Activated CD4-positive, alpha-beta T cell treated with anti-CD3 and anti-CD28 coated beads, Interleukin-2, amount 10 ng/mL, durations not matched to agents 7 days and 5 days (primary cell): ENCODE measurements at regions not wholly inside any gene's neighbourhood (a gene's known extent, or its start where the extent isn't known, plus 50 kb on each side); places are given as distances from the start of the nearest gene placed in this dataset.

ENCODE experiments used
- CTCF ChIA-PET: fragments of 350-600 bp; sonication (Branson Sonifier 250); formaldehyde crosslinking; loops from one replicate; lab custom pipeline; 2021; ENCODE audit warnings: antibody characterized with exemption; lab: Charles Lee
- POLR2A ChIA-PET: fragments of 350-600 bp; sonication (Branson Sonifier 250); formaldehyde crosslinking; loops from one replicate; lab custom pipeline; 2021; ENCODE audit warnings: antibody characterized with exemption; lab: Charles Lee
- DNase-seq: peaks from one replicate; pipeline ENCODE4 v3.0.0-alpha.2; 2020
- H3K27ac Mint-ChIP-seq: one replicate; pipeline ENCODE4 v1.8.0; 2021; ENCODE audit warnings: mild to moderate bottlenecking, moderate library complexity, mixed read lengths
- H3K27me3 Mint-ChIP-seq: one replicate; pipeline ENCODE4 v1.8.0; 2021; ENCODE audit warnings: mixed read lengths
- H3K36me3 Mint-ChIP-seq: one replicate; pipeline ENCODE4 v1.8.0; 2021; ENCODE audit warnings: low read depth, mixed read lengths
- H3K4me1 Mint-ChIP-seq: one replicate; pipeline ENCODE4 v1.8.0; 2021; ENCODE audit warnings: mixed read lengths
- H3K4me3 Mint-ChIP-seq: one replicate; pipeline ENCODE4 v1.8.0; 2021; ENCODE audit warnings: mild to moderate bottlenecking, moderate library complexity, mixed read lengths
- H3K9me3 Mint-ChIP-seq: one replicate; pipeline ENCODE4 v1.8.0; 2021; ENCODE audit warnings: mixed read lengths

DNA sequence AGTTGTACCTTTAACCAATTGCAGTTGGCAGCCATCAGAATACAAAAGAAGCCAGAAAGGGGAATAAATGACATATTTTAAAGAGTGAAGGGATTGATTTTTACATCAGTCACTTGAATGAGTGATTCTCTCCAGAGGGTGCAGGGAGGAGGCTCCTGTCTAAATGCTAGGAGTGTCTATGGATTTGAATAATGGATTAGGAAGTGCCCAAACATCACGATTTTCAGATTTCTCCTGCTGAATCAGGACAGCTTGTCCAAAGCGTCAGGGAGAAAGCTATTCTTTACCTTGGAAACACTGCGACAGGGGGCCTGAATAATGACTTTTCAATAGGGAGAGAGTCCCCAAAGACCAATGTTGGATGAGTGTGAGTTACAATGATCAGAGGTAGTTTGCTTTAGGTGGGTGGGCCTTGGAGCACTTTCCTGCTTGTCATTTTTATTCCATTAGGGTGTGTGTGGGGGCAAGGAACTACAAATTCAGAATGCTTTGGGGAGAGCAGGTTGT, 735.5 kb downstream of the KCNA4 start:
- POLR2A ChIA-PET: no interaction called here
- CTCF ChIA-PET: no interaction called here
- no peaks in the 10 kb centered on the region for H3K4me1 Mint-ChIP-seq
- no peak overlapping the region for H3K27ac Mint-ChIP-seq
- no peaks in the 10 kb centered on the region for H3K27me3 Mint-ChIP-seq
- no peak for DNase-seq
- H3K36me3 Mint-ChIP-seq: no peaks in the 10 kb centered on the region
- H3K4me3 Mint-ChIP-seq: no peak overlapping the region
- H3K9me3 Mint-ChIP-seq: no peaks in the 10 kb centered on the region

DNA sequence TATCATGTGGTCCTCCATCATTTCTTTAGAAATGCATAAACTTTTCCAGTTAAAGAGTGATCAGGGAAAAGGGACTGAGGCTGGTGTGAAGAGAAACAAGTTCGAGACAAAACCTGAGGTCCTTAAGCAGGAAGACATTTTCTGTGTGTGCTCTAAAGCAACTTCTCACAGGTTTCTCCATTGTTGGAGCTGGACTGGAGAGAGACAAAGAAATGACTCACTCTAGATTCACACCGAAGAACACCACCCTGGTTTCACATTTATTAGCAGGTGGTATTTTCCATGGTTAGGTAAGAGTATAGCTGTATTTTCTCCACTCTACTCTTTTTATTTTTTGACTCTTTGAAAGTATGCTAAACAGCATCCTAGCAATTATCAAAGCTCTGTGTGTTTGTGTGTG, 736.4 kb downstream of the KCNA4 start:
- DNase-seq: no peak
- no peaks in the 10 kb centered on the region for H3K36me3 Mint-ChIP-seq
- POLR2A ChIA-PET: no interaction called here
- no peaks in the 10 kb centered on the region for H3K4me1 Mint-ChIP-seq
- no peak overlapping the region for H3K4me3 Mint-ChIP-seq
- CTCF ChIA-PET: no interaction called here
- peaks cover 3% of the 10 kb centered on the region for H3K9me3 Mint-ChIP-seq
- no peak overlapping the region for H3K27ac Mint-ChIP-seq
- no peaks in the 10 kb centered on the region for H3K27me3 Mint-ChIP-seq

DNA sequence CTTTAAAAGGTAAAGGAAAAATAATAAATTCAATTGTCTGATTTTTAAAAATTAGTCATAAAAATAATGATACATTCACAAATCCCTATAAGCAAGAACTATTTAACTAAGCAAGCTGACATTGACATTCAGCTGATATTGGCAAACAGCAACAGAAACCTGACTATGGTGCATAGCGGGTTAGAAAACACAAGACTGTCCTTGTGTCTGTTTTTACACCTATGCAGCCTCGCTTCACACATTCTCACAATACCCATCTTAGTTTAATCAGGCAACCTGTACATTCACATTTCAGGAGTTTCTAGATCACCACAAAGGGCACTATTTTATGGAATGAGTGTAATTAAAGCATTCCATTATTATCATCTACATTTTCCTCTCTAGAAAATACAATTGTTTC, 737.1 kb downstream of the KCNA4 start:
- H3K27me3 Mint-ChIP-seq: no peaks in the 10 kb centered on the region
- no peak overlapping the region for H3K27ac Mint-ChIP-seq
- CTCF ChIA-PET: no interaction called here
- peaks cover 3% of the 10 kb centered on the region for H3K9me3 Mint-ChIP-seq
- no peaks in the 10 kb centered on the region for H3K36me3 Mint-ChIP-seq
- H3K4me3 Mint-ChIP-seq: no peak overlapping the region
- H3K4me1 Mint-ChIP-seq: no peaks in the 10 kb centered on the region
- no peak for DNase-seq
- POLR2A ChIA-PET: no interaction called here

DNA sequence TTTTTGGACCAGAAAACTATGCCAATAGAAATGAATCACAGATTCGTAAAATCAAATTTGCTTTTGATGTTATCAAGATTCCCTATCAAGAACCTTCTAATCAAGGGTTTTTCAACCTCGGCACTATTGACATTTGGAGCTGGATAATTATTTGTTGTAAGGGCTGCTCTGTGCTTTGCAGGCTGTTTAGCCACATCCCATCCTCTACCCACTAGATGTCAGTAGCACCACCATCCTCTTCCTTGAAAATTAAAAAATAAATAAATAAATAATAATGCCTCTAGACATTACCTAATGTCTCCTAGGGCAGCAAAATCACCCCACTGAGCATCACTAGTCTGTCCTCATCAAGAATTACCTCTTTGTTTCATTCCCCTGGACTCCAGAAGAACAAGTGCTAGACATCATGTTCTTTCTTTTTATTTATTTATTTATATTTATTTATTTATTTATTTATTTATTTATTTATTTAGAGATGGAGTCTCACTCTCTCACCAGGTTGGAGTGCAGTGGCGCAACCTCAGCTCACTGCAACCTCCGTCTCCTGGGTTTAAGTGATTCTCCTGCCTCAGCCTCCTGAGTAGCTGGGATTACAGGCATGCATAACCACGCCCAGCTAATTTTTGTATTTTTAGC, 744.7 kb downstream of the KCNA4 start:
- no peak for DNase-seq
- Mint-ChIP-seq H3K4me3 (no peak overlapping the region), H3K9me3 (peaks cover 3% of the 10 kb centered on the region), H3K27me3 (no peaks in the 10 kb centered on the region), H3K4me1 (no peaks in the 10 kb centered on the region), H3K36me3 (no peaks in the 10 kb centered on the region), H3K27ac (no peak overlapping the region)
- POLR2A ChIA-PET: no interaction called here
- CTCF ChIA-PET: interaction anchor here (0.6 kb wide), 1 partner anchor 1336 kb away, joined by 8 read pairs; no protein-coding TSS in a partner anchor

DNA sequence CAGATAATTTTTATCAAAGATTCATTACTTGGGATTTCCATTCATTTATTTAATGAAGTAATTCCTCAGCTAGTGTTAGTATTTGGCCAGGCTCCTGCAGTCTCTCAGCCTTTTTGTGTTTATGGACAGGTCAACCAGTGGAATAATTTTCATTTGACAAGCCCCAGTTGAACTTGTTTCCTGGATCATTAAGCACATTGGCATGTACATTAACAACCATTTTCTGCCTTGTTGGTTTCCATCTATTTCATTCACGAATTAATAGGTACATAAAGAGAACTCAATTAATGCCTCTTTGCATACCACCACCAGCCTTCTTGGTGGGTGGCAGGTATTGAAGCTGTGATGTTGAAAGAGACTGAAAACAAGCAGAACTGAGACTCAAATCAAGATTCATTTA, 745.2 kb downstream of the KCNA4 start:
- no peak overlapping the region for H3K27ac Mint-ChIP-seq
- peaks cover 3% of the 10 kb centered on the region for H3K9me3 Mint-ChIP-seq
- H3K36me3 Mint-ChIP-seq: no peaks in the 10 kb centered on the region
- H3K4me3 Mint-ChIP-seq: no peak overlapping the region
- CTCF ChIA-PET: no interaction called here
- POLR2A ChIA-PET: no interaction called here
- no peaks in the 10 kb centered on the region for H3K27me3 Mint-ChIP-seq
- no peaks in the 10 kb centered on the region for H3K4me1 Mint-ChIP-seq
- no peak for DNase-seq

DNA sequence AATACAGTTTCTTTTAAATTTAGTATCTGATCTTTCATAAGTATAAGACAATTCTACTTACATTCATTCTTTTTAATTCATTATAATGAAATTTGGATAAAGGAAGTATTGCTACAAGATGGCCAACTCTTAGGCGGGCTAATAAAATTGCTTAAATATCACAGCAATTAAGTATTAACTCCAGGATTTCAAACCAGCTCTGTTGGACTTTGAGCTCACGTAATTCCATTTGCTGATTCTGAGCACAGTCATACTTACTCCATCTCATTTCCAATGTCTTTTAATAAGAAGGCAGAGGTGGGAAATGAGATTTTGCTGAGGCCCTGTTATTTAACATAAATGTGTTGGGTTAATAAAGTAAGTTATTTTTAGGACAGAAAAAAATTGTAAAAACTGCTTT, 748.1 kb downstream of the KCNA4 start:
- Mint-ChIP-seq H3K4me3 (no peak overlapping the region), H3K27me3 (no peaks in the 10 kb centered on the region), H3K4me1 (no peaks in the 10 kb centered on the region), H3K36me3 (no peaks in the 10 kb centered on the region), H3K27ac (no peak overlapping the region), H3K9me3 (peaks cover 3% of the 10 kb centered on the region)
- no peak for DNase-seq
- POLR2A ChIA-PET: no interaction called here
- CTCF ChIA-PET: no interaction called here

DNA sequence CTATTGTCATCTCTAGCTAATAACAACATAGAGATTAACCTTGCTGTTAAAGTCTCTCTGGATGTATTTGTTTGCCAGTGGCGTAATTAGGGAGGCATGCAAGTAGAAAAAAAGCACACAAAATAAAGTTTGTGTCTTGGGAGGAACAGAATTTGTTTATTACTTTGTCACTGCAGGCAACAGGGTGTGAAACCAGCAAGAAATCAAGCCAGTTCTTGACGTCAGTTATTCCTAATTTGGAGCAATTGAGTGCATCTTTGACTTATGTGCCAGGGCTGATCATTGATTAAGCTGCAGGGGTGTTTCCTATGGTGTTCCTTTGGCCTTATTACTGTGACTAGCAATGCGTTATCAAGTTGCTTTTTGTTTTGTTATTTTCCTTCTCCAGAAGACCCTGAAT, 751.0 kb downstream of the KCNA4 start:
- ChIA-PET CTCF (no interaction called here), POLR2A (no interaction called here)
- Mint-ChIP-seq H3K27me3 (no peaks in the 10 kb centered on the region), H3K27ac (no peak overlapping the region), H3K36me3 (no peaks in the 10 kb centered on the region), H3K4me3 (no peak overlapping the region), H3K9me3 (peaks cover 3% of the 10 kb centered on the region), H3K4me1 (no peaks in the 10 kb centered on the region)
- no peak for DNase-seq

DNA sequence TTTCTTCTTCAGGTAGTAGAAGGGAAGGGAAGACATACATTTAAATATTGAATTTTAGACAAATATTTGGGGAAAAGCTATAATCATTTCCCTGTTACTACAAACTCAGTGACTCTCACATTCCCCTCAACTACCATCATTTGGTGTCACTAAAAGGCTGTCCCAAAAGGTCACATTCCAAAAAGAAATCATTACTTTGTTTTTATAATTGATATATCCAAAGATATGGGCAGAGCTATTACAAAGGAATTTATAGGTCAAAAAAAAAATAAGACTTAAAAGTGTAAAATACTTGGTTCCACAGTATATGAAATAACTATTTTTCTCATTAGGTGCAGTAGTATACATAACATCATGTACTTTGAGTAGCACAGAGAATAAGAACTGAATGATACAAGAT, 751.4 kb downstream of the KCNA4 start:
- Mint-ChIP-seq H3K27ac (no peak overlapping the region), H3K27me3 (no peaks in the 10 kb centered on the region), H3K4me3 (no peak overlapping the region), H3K4me1 (no peaks in the 10 kb centered on the region), H3K9me3 (peaks cover 3% of the 10 kb centered on the region), H3K36me3 (no peaks in the 10 kb centered on the region)
- no peak for DNase-seq
- ChIA-PET POLR2A (no interaction called here), CTCF (no interaction called here)

DNA sequence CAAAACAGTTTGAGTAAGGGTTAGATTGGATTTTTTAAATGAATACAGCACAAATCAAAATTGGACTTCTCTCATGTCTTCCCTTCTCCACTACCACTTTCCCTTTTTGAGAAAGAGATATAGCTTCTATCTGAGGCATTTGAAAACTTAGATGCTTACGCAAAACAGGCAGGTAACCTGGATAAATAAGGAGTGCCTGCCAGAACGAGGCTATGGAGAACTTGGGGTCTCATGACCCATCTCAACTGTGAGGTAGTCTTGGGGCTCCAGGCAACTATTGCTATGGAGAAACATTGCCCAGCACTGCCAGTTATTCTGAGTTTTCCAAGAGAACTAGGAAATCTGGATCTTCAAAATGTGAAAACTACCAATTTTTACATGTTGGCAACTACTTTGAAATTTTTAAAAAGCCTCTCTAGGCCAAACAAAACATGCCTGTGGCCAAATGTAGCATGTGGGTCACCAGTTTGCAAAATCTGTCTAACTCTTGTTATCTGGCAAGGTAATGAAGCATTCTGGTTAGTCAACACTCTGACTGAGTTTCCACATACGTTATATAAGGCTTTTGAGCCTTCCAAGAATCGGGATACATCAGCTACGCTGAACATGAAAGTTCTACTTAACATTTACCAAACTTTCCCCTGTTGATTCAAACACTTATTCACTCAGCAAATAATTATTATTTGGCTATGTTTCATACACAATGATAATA, 752.7 kb downstream of the KCNA4 start:
- POLR2A ChIA-PET: no interaction called here
- Mint-ChIP-seq H3K27me3 (no peaks in the 10 kb centered on the region), H3K4me1 (no peaks in the 10 kb centered on the region), H3K4me3 (no peak overlapping the region), H3K9me3 (peaks cover 5% of the 10 kb centered on the region), H3K27ac (no peak overlapping the region), H3K36me3 (no peaks in the 10 kb centered on the region)
- DNase-seq: no peak
- CTCF ChIA-PET: no interaction called here

DNA sequence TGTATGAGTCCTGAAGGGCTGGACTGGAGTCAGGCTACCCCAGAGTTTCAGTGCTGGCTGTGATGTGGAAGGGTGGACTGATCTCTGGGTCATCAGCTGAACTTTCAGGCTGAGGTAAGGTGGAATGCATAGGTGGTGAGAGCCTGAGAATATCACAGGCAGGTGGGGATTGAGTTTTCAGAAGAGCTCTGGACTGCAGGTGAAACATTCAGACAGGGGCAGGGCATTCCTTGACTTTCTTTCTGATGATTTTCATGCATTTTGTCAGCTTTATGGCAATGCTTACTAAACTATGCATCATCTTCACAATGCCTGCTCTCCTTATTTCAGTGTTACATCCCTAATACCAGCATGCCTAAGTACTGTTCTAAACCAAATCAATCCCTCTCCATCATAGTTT, 755.0 kb downstream of the KCNA4 start:
- POLR2A ChIA-PET: no interaction called here
- CTCF ChIA-PET: no interaction called here
- DNase-seq: no peak
- Mint-ChIP-seq H3K9me3 (peaks cover 12% of the 10 kb centered on the region), H3K36me3 (no peaks in the 10 kb centered on the region), H3K27ac (no peak overlapping the region), H3K27me3 (no peaks in the 10 kb centered on the region), H3K4me3 (no peak overlapping the region), H3K4me1 (no peaks in the 10 kb centered on the region)

DNA sequence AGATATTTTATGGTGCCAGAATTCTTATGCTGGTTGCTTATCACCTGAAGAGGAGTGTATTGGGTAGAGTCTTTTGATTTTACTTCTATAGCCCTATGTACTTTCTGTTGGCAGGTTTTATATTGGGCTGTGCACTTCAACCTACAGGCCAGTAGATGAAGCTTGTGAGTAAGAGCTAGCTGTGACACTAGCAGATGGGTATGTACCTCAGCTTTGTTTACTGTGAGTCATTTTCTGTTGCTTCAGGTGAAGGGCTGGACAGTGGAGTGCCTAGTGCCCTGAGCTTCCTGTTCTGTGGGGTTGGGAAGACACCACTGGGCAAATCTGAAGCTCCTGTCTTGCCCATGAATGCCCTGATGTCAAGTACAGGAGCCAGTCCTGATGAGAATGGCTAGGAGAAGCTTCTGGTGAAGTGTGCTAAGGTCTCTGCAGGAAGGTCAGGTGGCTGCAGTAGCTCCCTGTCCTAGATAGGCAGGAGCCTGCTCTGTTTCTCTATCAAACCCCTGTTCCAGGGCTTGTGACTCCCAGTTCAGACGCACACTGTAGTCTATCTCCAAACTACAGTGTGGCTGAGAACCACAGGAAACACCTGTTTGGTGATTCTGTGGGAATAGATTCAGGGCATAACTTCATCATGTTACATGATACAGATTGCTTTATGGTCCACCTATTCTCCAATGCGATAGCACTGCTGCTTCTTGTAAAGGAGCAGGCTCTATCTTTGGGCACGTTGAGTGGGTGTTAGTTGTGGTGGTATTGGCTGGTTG, 755.7 kb downstream of the KCNA4 start:
- no peak for DNase-seq
- peaks cover 12% of the 10 kb centered on the region for H3K9me3 Mint-ChIP-seq
- H3K4me3 Mint-ChIP-seq: no peak overlapping the region
- CTCF ChIA-PET: no interaction called here
- no peaks in the 10 kb centered on the region for H3K4me1 Mint-ChIP-seq
- H3K27ac Mint-ChIP-seq: no peak overlapping the region
- H3K27me3 Mint-ChIP-seq: no peaks in the 10 kb centered on the region
- POLR2A ChIA-PET: no interaction called here
- no peaks in the 10 kb centered on the region for H3K36me3 Mint-ChIP-seq

DNA sequence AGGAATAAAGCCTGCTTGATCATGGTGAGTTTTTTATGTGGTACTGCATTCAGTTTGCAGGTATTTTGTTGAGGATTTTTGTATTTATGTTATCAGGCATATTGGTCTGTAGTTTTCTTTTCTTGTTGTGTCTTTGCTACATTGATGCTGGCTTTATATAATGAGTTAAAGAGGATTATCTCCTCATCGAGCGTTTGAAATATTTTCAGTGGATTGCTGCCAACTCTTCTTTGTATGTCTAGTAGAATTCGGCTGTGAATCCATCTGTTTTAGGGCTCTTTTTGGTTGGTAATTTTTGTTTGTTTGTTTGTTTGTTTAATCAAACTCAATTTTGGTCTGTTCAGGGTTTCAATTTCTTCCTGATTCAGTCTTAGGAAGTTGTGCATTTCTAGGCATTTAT, 758.4 kb downstream of the KCNA4 start:
- H3K27ac Mint-ChIP-seq: no peak overlapping the region
- H3K4me3 Mint-ChIP-seq: no peak overlapping the region
- ChIA-PET POLR2A (no interaction called here), CTCF (no interaction called here)
- peaks cover 9% of the 10 kb centered on the region for H3K9me3 Mint-ChIP-seq
- no peaks in the 10 kb centered on the region for H3K36me3 Mint-ChIP-seq
- no peak for DNase-seq
- H3K27me3 Mint-ChIP-seq: no peaks in the 10 kb centered on the region
- no peaks in the 10 kb centered on the region for H3K4me1 Mint-ChIP-seq

DNA sequence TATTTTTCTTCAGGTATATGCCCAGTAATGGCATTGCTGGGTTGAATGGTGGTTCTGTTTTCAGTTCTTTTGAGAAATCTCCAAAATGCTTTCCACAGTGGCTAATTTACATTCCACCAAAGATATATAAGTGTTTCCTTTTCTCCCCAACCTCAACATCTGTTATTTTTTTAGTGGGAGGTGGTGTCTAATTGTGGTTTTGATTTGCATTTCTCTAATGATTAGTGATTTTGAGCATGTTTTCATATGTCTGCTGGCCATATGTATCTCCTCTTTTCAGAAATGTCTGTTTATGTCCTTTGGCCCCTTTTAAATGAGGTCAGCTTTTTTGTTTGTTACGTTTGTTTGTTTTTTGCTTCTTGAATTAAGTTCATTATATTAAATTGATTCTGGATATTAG, 760.2 kb downstream of the KCNA4 start:
- Mint-ChIP-seq H3K27ac (no peak overlapping the region), H3K4me3 (no peak overlapping the region), H3K36me3 (no peaks in the 10 kb centered on the region), H3K4me1 (no peaks in the 10 kb centered on the region), H3K9me3 (peaks cover 11% of the 10 kb centered on the region), H3K27me3 (no peaks in the 10 kb centered on the region)
- POLR2A ChIA-PET: no interaction called here
- no peak for DNase-seq
- CTCF ChIA-PET: no interaction called here
